Right hindlimb (tissue), 1 donor: ENCODE measurements at regions not wholly inside any gene's neighbourhood (a gene's known extent, or its start where the extent isn't known, plus 50 kb on each side); places are given as distances from the start of the nearest gene placed in this dataset.
A peak's percentile ranks its signal among the peaks of the same experiment; 100 is the strongest.
"Not testable (repeated sequence)": the region's sequence is repeated elsewhere in the genome, so short reads cannot be mapped to it uniquely, and the experiment has no call there.

ENCODE experiments used
- DNase-seq: peaks from one replicate; pipeline ENCODE4 v3.0.0-alpha.2; 2018

- no peak for DNase-seq
Observed at GRCh38 chr1:217136895-217137205, 413.6 kb upstream of the ESRRG start.

GRCh38 chr1:217135987-217136894 lies 413.0 kb upstream of the ESRRG start:
- DNase-seq: no peak

GRCh38 chr1:217135569-217135915 lies 412.3 kb upstream of the ESRRG start:
- DNase-seq: no peak

- DNase-seq: peak; percentile 52
Observed at GRCh38 chr1:217134857-217135568, 411.8 kb upstream of the ESRRG start.

GRCh38 chr1:217133958-217134856 lies 411.0 kb upstream of the ESRRG start:
- DNase-seq: peak; percentile 44

- no peak for DNase-seq
Observed at GRCh38 chr1:217133092-217133491, 409.9 kb upstream of the ESRRG start.

GRCh38 chr1:217123340-217123739 lies 400.1 kb upstream of the ESRRG start:
- DNase-seq: not testable (repeated sequence)

GRCh38 chr1:217117973-217118465 lies 394.8 kb upstream of the ESRRG start:
- DNase-seq: no peak

- no peak for DNase-seq
Observed at GRCh38 chr1:217115404-217116380, 392.5 kb upstream of the ESRRG start.

- DNase-seq: no peak
Observed at GRCh38 chr1:217109928-217110327, 386.7 kb upstream of the ESRRG start.

GRCh38 chr1:217106231-217106901 lies 383.1 kb upstream of the ESRRG start:
- DNase-seq: no peak

GRCh38 chr1:217105437-217105836 lies 382.2 kb upstream of the ESRRG start:
- DNase-seq: no peak

- peak; percentile 36 for DNase-seq
Observed at GRCh38 chr1:217097819-217098218, 374.6 kb upstream of the ESRRG start.

GRCh38 chr1:217096200-217096599 lies 373.0 kb upstream of the ESRRG start:
- DNase-seq: no peak

- DNase-seq: no peak
Observed at GRCh38 chr1:217095050-217095622, 371.9 kb upstream of the ESRRG start.

GRCh38 chr1:217091561-217091960 lies 368.3 kb upstream of the ESRRG start:
- DNase-seq: no peak

- peak; percentile 40 for DNase-seq
Observed at GRCh38 chr1:217090060-217090911, 367.1 kb upstream of the ESRRG start.

GRCh38 chr1:217089361-217090014 lies 366.3 kb upstream of the ESRRG start:
- DNase-seq: peak; percentile 67
